Stimulated activated naive CD4-positive, alpha-beta T cell treated with Interleukin-2 at 50 U/mL for 16 hours (primary cell): ENCODE measurements at regions not wholly inside any gene's neighbourhood (a gene's known extent, or its start where the extent isn't known, plus 50 kb on each side); places are given as distances from the start of the nearest gene placed in this dataset.
"Not testable (repeated sequence)": the region's sequence is repeated elsewhere in the genome, so short reads cannot be mapped to it uniquely, and the experiment has no call there.

Experiments used
- DNase-seq: peaks from one replicate; lab custom pipeline; 2025; lab: John Stamatoyannopoulos, UW

GRCh38 chr4:100900945-100901344 is 383.1 kb upstream of the EMCN start:
- DNase-seq, result not testable (repeated sequence)

GRCh38 chr4:100900134-100900533 is 382.3 kb upstream of the EMCN start:
- DNase-seq, result no peak

GRCh38 chr4:100898844-100899243 is 381.0 kb upstream of the EMCN start:
- no peak for DNase-seq

- DNase-seq, result no peak
Measured at GRCh38 chr4:100895556-100896197, 377.9 kb upstream of the EMCN start.

- no peak for DNase-seq
Measured at GRCh38 chr4:100894339-100894870, 376.6 kb upstream of the EMCN start.

GRCh38 chr4:100891808-100892207 is 374.0 kb upstream of the EMCN start:
- no peak for DNase-seq

GRCh38 chr4:100889898-100890297 is 372.1 kb upstream of the EMCN start:
- no peak for DNase-seq

- no peak for DNase-seq
Measured at GRCh38 chr4:100889401-100889800, 371.6 kb upstream of the EMCN start.

GRCh38 chr4:100882661-100883060 is 364.8 kb upstream of the EMCN start:
- no peak for DNase-seq

GRCh38 chr4:100881283-100881682 is 363.5 kb upstream of the EMCN start:
- no peak for DNase-seq

GRCh38 chr4:100880011-100880410 is 362.2 kb upstream of the EMCN start:
- DNase-seq, result no peak

- no peak for DNase-seq
Measured at GRCh38 chr4:100879471-100879870, 361.6 kb upstream of the EMCN start.

GRCh38 chr4:100876546-100876945 is 358.7 kb upstream of the EMCN start:
- no peak for DNase-seq

- no peak for DNase-seq
Measured at GRCh38 chr4:100875296-100876068, 357.7 kb upstream of the EMCN start.

- DNase-seq, result no peak
Measured at GRCh38 chr4:100872811-100873210, 355.0 kb upstream of the EMCN start.

GRCh38 chr4:100870940-100871772 is 353.3 kb upstream of the EMCN start:
- no peak for DNase-seq

GRCh38 chr4:100869276-100869675 is 351.5 kb upstream of the EMCN start:
- no peak for DNase-seq

- DNase-seq, result not testable (repeated sequence)
Measured at GRCh38 chr4:100868281-100868680, 350.5 kb upstream of the EMCN start.

- no peak for DNase-seq
Measured at GRCh38 chr4:100852326-100852725, 334.5 kb upstream of the EMCN start.

- DNase-seq, result no peak
Measured at GRCh38 chr4:100849319-100849718, 331.5 kb upstream of the EMCN start.

GRCh38 chr4:100848841-100849240 is 331.0 kb upstream of the EMCN start:
- no peak for DNase-seq

GRCh38 chr4:100843910-100844309 is 326.1 kb upstream of the EMCN start:
- DNase-seq, result no peak

- no peak for DNase-seq
Measured at GRCh38 chr4:100842856-100843255, 325.0 kb upstream of the EMCN start.
